Stimulated activated CD8-positive, alpha-beta memory T cell treated with anti-CD3 and anti-CD28 coated beads, Interleukin-12 subunit alpha, Interleukin-12 subunit beta, amount 100 ng/mL, for 4 hours (primary cell): ENCODE measurements at regions not wholly inside any gene's neighbourhood (a gene's known extent, or its start where the extent isn't known, plus 50 kb on each side); places are given as distances from the start of the nearest gene placed in this dataset.

Source experiments
- DNase-seq: peaks from one replicate; pipeline ENCODE4 v3.0.0-alpha.2; 2020; ENCODE audit warnings: low read depth

DNA sequence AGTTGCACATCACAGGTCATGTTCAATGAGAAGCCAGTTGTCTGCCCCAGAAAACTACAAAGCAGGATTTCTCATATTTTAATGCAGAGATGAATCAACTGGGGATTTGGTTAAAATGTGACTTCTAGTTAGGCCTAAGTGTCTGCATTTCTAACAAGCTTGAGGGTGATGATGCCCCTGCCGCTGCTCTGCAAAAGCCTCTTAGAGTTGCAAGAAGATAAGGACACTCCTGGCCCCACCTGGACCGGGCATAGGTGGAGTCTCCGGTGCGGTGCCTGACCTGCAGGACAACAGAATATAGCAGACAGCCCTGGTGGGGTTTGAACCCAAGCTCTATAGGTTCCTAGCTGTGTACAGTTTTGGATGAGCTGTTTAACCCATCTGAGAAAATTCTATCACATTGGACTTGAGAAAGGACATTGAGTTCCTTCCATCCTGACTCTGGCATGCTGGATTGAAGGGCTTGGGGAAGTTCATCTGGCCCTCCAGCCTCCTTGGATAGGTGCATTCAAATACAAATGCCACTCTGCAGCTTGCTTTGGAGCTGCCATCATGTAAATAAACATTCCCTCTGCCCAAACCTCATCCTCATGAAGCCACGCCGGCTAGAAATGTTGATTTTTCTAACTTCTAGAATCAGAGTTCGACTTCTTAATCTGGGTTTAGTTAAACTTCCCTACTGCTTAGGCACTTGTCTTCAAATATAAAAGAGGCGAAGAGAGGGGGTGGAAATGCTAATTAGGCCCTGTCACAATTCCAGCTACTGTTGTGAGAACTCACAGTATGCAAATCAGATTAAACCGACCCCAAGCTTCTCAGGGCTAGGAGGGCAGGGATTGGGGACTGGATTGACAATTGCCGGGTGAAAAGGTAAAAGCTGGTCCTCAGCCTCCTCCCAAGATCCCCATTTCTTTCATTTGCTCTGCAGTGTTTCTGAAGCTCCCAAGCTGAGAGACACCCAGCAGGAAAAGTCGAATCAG is 1225.6 kb downstream of the VRK1 start:
- DNase-seq = no peak

DNA sequence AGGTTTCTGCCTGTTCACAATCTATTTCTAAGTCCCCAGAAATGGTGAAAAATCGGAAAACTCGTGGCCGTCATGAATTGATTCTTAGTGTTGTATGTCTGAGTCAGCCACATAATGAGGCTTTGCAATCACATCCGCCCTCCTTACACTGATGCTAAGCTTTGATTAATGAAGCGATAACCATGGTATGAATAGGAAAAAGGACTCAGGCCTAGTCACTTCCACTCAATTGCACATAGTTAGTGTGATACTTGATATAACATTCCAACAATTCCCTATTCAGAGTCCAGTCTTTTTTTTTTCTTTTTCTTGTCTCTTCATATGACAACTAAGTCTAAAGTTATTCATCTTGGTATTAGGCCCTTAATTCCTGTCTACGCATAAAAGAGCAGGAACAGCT is 1231.0 kb downstream of the VRK1 start:
- DNase-seq = no peak

DNA sequence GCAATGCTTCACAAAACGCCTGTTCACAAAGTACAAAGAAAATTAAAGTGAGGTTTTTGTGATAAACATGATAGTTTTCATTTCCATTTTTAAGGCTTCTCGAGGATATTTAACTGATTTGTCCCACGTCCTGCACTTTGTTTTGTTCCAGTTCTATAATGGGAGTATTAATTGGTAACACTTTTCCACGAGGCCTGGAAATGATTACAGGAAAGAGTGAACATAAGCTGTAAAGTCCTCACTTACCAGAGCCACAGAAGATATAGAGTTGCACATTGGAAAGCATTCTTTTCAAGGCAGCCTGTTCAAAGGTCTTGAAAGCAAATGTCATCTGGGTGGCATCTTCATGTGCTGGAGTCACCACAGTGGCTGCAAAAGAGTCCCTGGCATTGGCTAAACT is 1236.6 kb downstream of the BCL11B start:
- no peak for DNase-seq

DNA sequence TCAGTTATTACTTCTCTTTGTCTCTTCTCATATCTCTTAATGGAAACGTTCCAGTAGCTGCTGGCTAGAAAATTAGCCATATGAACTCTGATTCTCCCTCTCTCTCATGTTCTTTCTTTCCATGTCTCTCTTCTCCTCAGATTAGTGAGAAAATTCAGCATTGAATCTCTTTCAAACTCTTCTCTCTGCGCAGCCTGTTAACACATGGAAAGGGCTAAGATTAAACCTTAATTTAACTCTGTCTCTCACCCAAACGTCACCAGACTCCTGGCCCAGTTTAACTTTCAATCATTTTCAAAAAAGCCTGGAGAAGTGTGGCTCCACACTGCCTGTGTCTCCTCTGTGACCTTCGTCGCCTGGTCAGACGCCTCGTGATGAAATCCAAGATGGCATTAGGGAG is 1234.2 kb downstream of the BCL11B start:
- no peak for DNase-seq

DNA sequence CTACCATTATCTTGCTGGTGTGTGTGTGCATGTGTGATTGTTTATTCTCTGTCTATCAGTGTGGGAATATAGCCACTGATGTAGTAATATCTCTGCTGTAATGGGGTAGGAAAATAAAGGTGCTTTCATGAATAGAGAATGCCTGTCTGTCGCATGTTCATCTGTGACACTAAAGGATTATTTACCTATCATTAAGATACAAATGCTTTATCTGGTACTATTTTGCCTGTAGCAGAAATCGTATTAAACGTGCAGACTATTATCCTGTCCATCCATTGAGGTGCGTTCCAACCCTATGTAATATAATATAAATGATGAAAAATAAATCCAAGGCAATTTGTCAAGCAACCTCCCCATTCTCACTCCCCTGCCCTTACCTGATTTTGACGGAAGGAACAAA is 1215.1 kb downstream of the BCL11B start:
- DNase-seq = no peak

DNA sequence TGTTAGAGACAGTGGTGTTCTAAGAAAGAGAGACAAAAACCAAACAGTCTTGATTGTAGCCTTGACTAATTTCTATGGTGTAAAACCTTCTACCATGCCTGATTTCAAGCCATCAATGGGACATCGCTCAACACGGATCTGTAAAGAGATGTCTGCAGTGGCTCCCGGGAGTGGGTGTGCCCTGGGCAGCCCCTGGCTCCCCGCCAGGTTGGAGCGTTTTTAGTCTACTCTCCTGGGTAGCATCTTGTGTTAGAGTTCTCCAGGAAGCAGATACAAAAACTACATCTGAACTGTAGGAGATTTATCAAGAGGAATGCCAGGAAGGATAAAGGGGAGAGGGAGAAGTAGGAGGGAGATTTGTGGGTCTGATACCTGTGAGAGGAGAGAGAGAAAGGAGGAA is 1212.9 kb downstream of the BCL11B start:
- DNase-seq = no peak

DNA sequence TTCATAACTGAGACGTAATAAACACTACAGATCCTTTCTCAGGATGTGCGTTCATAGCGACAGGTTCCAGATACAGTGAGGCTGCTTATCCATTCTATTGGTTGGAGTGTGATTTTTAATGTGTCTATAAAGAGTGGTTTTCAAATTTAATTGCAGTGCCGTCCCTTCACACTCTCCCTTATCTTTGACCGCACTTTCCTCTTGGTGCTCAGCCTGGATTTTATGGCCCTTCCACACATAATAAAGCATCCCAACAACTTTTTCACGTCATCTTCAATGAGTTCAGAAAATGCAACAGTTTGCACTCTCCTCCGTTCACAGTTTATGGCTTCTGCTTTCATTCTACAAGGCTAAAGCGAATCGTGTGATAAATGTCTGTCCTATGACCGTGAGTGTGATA is 1209.9 kb downstream of the BCL11B start:
- DNase-seq = no peak

DNA sequence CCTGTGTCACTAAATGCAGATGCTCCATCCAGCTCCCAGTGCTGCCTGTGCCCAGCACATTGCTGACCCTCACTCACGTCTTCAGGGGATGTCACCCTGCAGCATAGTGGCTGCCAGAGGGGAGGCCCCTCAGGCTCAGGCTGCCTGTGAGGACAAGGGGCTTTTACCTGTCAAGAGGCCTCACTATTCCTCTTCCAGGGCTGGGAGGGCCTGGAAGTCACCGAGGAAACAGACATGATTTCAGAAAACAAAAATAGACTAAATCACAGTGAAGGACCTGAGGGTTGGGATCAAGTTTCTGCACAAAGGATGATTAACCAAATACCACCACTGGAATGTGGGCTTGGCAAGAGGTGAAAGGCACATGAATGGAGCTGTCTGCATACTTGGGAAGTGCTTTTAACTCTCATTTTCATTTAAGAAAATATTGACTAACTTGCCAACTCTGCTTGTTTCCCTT is 1202.3 kb downstream of the BCL11B start:
- no peak for DNase-seq

DNA sequence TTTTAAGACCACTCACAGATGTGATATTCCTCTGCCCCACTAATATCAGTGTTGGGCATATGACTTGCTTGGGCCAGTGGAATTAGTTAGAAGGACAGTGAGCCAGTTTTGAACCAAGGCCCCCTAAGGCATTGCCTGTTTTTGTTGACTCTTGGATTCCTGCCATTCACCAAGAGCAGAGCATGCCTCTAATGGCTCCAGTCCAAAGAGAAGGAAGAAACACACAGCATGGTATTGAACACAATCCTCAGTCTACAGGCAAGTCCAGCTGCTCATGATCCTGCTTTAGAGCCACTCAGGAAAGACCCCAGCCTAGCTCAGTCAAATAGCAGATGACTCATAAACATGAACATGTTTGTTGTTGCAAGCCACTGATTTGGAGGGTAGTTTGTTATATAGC is 1201.5 kb downstream of the BCL11B start:
- no peak for DNase-seq

DNA sequence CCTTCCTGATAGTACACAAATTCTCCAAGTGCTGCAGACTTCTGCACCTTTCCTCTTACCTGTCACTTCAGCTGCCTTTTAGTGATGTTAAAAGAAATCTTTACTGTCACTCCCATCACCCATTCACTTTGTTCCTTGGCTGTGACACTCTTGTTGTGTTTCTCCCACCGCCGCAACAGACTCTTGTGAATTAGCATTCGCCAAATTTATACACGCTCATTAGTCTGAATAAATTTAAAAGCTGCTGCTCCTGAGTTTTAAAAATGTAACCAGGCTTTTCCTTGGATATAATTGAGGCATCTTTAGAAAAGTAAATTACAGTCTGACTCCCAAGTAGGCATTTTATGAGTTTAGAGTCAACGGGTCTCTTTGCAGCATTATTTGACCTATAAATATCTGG is 1197.9 kb downstream of the BCL11B start:
- DNase-seq = no peak

DNA sequence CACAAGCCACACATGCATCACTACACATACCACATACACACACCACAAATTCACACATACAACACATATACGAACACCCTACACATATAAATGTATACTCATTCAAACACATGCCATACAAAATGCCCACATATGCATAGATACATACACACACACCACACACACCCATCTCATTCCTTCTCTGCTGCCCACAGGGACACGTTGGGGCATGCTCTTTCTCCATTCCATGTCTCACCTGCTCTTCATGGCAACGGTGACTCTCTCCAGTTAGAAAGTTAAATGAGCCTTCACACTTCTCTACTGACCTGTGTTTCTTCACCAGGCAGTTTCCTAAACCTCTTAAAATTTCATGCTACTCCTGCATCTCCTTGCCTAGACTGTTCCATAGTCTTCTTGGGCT is 1194.8 kb downstream of the BCL11B start:
- no peak for DNase-seq

DNA sequence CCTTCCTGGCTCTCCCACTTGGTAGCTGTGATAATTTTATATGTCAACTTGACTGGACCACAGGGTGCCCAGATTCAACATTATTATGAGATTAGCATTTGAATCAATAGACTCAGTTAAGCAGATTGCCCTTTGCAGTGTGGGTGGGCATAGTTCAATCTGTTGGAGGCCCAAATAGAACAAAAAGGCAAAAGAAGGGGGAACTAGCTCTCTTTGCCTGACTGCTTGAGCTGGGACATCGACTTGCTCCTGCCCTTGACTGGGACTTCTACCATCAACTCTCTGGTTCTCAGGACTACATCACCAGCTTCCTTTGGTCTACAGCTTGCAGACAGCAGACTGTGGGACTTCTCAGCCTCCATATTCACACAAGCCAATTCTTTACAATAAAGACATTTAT is 1189.2 kb downstream of the BCL11B start:
- no peak for DNase-seq

DNA sequence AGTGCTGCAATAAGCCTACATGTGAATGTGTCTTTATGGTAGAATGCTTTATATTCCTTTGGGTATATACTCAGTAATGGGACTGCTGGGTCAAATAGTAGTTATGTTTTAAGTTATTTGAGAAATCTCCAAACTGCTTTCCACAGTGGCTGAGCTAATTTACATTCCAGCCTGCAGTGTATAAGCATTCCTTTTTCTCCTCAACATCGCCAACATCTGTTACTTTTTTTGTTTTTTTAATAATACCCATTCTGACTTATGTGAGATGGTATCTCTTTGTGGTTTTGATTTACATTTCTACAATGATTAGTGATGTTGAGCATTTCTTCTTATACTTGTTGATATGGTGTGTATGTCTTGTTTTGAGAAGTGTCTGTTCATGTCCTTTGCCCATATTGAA is 1186.2 kb downstream of the BCL11B start:
- DNase-seq = no peak

DNA sequence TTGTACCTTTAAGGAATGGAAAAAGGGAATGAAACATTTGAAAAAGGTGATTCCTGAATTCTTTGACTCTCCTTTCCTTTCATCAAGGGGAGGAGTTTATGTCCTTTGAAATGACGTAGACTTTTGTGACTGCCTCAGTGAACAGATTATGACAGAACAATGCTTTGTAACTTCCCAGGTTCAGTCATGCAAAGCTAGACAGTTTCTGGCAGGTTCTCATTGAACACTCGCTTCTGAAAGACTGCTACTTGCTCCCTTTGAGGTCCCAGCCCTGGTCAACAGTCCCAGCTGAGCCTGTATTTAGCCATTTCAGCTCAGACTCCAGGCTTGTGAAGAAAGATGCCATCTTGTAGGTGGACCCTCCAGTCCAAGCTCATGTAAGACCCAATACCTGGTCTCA is 1178.9 kb downstream of the BCL11B start:
- DNase-seq = no peak

DNA sequence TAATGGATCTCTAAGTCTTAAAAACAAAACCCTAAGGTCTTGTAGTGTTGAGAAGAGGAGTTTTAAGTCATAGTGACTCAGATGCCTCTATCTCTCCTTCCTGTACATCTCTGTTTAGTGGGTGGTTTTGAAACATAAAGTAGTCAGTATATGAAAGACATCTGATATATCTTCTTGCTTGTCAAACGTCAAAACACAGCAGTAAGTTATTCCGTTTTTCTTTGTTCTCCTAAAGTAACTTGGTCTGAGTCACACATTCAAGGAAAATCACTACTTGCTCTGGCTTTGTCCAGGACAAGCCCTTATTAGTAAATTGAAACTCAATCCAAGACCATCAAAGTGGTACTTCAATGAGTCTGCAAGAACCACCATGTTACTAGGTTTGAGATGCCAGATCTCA is 1172.5 kb downstream of the BCL11B start:
- DNase-seq = no peak

DNA sequence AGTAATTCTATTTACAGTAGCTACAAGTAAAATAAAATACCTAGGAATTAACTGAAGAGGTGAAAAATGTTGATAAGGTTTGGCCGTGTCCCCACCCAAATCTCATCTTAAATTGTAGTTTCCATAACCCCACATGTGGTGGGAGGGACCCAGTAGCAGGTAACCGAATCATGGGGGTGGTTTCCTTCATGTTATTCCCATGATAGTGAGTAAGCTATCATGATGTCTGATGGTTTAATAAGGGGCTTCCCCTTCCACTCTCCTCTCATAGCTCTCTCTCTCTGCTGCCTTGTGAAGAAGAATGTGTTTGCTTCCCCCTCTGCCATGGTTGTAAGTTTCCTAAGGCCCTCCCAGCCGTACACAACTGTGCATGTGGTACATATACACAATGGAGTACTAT is 1170.7 kb downstream of the BCL11B start:
- no peak for DNase-seq

DNA sequence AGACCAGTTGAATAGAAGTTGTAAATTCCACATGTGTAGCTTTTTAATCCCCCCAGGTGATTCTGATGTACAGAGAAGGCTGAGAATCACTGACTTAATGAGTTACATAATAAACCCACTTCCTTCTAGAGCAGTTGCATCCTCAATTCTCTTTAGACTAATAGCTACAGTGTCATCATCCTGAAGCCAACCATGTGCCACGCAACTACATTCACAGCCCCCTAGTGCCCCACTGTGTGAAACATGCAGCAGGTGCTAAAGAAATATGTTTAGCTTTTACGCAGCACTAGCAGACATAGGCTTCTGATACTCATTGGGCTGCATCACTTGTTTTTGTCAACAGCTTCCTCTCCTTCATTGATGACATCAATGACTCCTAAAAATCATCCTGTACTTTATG is 1168.3 kb downstream of the BCL11B start:
- no peak for DNase-seq

DNA sequence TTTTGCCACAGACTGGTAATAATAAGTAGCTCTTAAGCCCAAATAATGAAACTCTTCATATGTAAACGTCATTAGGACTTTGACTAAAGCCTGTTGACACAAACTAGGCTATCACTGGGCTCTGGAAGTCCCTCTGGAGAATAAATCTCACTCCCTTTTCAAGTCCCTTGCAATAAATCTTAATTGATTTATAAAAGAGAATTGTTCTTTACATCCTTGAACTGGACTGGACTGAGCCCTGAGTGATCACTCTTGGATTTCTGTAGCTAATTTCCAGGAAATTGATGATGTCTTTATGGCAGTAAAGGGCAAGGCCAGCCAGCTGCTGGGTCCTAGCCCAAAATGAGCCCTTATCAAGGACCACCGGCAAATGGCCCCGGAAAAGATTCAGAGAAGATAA is 1162.7 kb downstream of the BCL11B start:
- DNase-seq = no peak

DNA sequence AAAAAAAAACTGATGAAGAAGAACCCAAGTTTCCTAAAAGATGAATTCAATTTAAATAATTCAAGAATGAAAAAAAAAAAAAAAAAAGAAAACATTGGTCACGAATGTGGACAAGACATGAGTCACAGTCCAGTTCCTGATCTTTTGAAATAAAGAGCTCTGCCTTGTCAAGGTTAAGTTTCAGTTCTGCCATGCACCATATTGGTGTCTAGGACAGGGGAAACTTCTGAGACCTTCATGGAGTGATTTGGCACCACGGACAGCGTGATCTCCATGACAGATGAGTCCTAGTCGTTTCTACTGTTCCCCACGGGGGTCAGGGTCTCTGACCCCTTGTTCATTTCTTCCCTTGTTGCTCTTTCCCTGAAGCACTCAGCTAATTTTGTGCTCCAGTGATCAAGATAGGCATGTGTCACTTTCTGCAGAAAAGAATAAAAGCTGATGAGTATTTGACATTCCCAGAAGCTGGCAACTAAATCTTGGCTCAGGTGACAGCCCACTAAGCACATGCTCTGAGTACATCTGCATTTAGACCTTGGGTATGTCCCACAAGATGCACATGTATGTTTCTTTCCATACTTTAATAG is 1159.7 kb downstream of the BCL11B start:
- DNase-seq = no peak

DNA sequence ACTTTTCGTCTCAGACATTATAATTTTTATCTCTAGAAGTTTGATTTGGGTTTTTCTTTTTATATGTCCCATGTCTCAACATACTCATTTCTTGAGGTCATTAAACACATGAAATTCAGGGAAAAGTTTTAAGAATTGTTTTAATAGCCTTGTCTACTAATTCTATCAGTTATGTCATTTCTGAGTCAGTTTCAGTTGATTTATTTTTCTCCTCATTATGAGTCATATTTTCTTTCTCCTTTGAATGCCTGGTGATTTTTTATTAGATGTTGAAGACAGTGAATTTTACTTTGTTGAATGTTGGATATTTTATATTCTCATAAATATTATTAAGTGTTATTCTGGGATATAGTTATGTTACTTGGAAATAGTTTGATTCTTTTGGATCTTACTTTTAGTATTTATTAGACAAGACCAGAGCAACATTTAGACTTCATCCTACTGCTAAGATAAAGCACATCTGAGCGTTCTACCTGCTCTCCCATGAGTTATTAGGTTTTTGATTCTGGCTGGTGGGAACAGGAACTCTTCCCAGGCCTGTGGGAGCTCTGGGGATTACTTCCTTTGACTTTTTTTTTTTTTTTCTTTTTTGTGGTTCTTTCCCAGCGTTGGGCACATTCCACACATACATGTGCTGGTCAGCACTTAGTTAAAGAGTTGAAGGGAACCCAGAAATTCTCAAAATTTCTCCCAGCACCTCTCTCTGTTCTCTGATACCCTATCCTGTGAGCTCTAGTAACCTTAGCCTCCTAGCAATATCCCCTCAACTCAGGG is 1157.7 kb downstream of the BCL11B start:
- DNase-seq = no peak

DNA sequence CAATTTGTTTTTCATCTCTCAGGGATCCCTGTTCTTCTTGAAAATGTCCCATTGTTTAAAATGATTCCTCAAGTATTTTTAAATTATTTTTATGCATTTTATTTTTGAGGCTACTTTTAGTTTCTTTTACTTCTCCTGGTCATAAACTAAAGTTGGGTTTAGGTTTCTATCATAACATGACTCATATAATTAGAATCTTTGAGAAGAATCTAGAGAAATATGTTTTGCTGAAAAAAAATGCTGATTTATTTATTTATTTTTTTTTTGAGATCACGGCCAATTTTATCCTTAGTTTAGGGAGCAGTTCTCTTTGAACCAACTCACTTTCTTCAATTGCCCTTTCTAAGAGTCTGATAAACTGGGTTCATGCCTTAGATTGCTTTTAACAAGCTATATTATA is 1157.1 kb downstream of the BCL11B start:
- DNase-seq = no peak

DNA sequence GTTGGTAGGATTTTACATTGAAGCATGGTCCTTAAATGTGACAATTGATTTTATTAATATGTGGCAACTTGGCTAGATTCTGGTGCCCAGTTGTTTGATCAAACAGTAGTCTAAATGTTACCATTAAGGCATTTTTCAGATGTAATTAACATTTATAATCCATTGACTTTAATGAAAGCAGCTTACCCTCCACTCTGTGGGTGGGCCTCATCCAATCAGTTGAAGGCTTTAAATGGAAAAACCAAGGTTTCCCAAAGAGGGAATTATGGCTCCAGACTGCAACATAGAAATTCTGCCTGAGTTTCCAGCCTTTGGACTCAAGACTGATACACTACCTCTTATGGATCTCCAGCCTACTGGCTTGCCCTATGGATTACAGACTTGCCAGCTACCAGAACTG is 1153.2 kb downstream of the BCL11B start:
- DNase-seq = no peak

DNA sequence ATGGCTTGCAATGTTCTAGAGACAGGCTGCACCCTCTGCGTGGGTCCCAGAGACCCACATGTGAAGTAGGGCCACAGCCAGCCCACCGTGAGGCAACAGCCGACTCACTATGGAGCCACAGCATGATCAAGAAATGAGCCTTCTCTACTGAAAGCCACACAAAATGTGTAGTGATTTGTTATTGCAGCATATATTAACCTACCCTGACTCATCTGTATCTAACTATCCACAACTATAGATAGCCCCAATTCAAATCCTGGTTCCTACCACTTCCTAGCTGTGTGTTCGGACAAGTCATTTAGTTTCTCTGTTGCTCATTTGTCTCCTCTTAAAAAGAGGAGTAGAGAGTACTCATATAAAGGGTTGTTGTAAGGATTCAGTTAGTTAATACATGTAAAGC is 1152.3 kb downstream of the BCL11B start:
- DNase-seq = no peak
